Activated T-helper 17 cell treated with anti-CD3 and anti-CD28 coated beads, Interleukin-2, amount 50 U/mL, for 72 hours (primary cell): ENCODE measurements at regions not wholly inside any gene's neighbourhood (a gene's known extent, or its start where the extent isn't known, plus 50 kb on each side); places are given as distances from the start of the nearest gene placed in this dataset.
"Not testable (repeated sequence)": the region's sequence is repeated elsewhere in the genome, so short reads cannot be mapped to it uniquely, and the experiment has no call there.

Source experiments
- ATAC-seq: fragments of 150-1000 bp; cut with Tn5 transposase; replicated peaks from 2 replicates; pipeline ENCODE4 v1.10.0; 2021; ENCODE audit warnings: mild to moderate bottlenecking, moderate library complexity
- H3K27ac Mint-ChIP-seq: one replicate; pipeline ENCODE4 v1.8.0; 2022; ENCODE audit warnings: mixed read lengths
- H3K27me3 Mint-ChIP-seq: one replicate; pipeline ENCODE4 v1.8.0; 2022; ENCODE audit warnings: mixed read lengths
- H3K36me3 Mint-ChIP-seq: one replicate; pipeline ENCODE4 v1.8.0; 2022; ENCODE audit warnings: low read depth, mild to moderate bottlenecking, mixed read lengths
- H3K4me1 Mint-ChIP-seq: one replicate; pipeline ENCODE4 v1.8.0; 2022; ENCODE audit warnings: mixed read lengths
- H3K4me3 Mint-ChIP-seq: one replicate; pipeline ENCODE4 v1.8.0; 2022; ENCODE audit warnings: mild to moderate bottlenecking, mixed read lengths
- H3K9me3 Mint-ChIP-seq: one replicate; pipeline ENCODE4 v1.8.0; 2022; ENCODE audit warnings: mixed read lengths

- Mint-ChIP-seq H3K9me3 (peaks cover 5% of the 10 kb centered on the region), H3K27ac (no peak overlapping the region), H3K4me3 (no peak overlapping the region), H3K4me1 (no peaks in the 10 kb centered on the region), H3K36me3 (no peaks in the 10 kb centered on the region), H3K27me3 (no peaks in the 10 kb centered on the region)
- peak; percentile 52 for ATAC-seq
Observed at GRCh38 chr4:111064342-111064993, 441.6 kb upstream of the PITX2 start.

DNA sequence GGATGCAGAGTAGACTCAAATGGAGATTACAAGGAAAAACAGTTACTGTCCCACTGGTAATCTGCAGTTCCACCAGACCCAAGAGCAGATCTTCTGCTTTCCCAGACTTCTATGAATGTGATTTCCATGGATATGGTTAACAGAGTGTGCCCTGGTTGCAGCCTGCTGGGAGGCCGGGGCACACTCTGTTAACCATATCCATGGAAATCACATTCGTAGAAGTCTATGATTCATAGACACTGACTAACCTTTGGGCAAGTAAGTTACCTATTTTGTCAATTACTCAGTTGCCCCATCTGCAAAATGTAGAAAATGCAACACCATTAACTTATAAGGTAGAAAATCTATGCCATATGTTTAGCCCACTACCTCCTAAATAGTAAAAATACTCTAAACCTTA lies 443.1 kb upstream of the PITX2 start:
- no peak for ATAC-seq
- H3K9me3 Mint-ChIP-seq, result peaks cover 8% of the 10 kb centered on the region
- H3K4me1 Mint-ChIP-seq, result no peaks in the 10 kb centered on the region
- H3K27me3 Mint-ChIP-seq, result no peaks in the 10 kb centered on the region
- H3K36me3 Mint-ChIP-seq, result no peaks in the 10 kb centered on the region
- no peak overlapping the region for H3K27ac Mint-ChIP-seq
- H3K4me3 Mint-ChIP-seq, result no peak overlapping the region

GRCh38 chr4:111066447-111066846 lies 443.6 kb upstream of the PITX2 start:
- Mint-ChIP-seq H3K4me1 (no peaks in the 10 kb centered on the region), H3K9me3 (peaks cover 8% of the 10 kb centered on the region), H3K36me3 (no peaks in the 10 kb centered on the region), H3K27ac (no peak overlapping the region), H3K4me3 (no peak overlapping the region), H3K27me3 (no peaks in the 10 kb centered on the region)
- no peak for ATAC-seq

GRCh38 chr4:111066887-111067286 lies 444.0 kb upstream of the PITX2 start:
- no peak for ATAC-seq
- Mint-ChIP-seq H3K27me3 (no peaks in the 10 kb centered on the region), H3K9me3 (peaks cover 8% of the 10 kb centered on the region), H3K4me1 (no peaks in the 10 kb centered on the region), H3K4me3 (no peak overlapping the region), H3K36me3 (no peaks in the 10 kb centered on the region), H3K27ac (no peak overlapping the region)

DNA sequence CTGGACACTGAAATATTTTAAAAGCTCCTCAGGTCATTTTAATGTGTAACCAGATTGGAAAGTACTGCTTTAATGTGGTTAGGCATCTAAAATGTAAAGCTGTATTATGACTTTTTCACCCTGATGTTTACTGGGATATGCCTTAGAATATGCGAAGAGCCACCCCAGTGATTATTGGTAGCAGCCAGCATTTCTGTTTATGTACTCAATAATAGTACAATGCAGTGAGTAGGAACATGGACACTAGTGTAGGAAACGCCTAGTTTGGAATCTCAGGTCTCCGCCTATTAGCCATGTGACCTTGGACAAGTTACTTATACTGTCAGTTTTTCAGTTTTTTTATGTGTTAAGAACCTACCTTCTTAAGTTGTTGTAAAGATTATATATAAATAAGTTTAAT lies 446.0 kb upstream of the PITX2 start:
- Mint-ChIP-seq H3K9me3 (peaks cover 13% of the 10 kb centered on the region), H3K27me3 (no peaks in the 10 kb centered on the region), H3K36me3 (no peaks in the 10 kb centered on the region), H3K27ac (no peak overlapping the region), H3K4me3 (no peak overlapping the region), H3K4me1 (no peaks in the 10 kb centered on the region)
- ATAC-seq, result no peak

GRCh38 chr4:111070390-111070789 lies 447.5 kb upstream of the PITX2 start:
- Mint-ChIP-seq H3K27ac (no peak overlapping the region), H3K27me3 (no peaks in the 10 kb centered on the region), H3K4me1 (no peaks in the 10 kb centered on the region), H3K36me3 (no peaks in the 10 kb centered on the region), H3K4me3 (no peak overlapping the region), H3K9me3 (peaks cover 16% of the 10 kb centered on the region)
- no peak for ATAC-seq

DNA sequence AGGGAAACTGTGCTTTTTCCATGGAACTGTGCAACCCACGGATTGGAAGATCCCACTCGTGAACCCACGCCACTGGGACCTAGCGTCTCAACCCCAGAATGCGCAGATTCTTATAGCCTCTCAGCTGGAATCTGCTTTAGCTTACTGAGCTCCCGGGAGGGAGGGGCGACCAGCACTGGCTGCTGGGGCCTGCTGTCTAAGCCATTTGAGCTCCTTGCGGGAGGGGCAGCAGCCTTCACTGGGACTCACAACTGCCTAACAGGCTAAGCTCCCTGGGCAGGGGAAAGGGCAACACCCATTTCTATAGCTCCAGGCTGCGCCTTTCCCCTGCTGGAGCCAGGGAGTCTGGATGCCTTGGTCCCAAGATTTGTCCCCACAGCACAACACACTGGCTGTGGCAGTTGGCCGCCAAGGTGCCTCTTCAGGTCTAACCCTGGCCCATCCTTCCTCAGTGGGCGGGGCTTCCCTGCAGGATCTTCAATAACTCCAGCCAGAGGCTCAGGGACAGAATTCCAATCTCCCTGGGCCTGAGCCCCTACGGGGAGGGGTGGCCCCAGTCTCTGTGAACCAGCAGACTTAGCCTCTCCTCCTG lies 451.7 kb upstream of the PITX2 start:
- no peak for ATAC-seq
- H3K36me3 Mint-ChIP-seq, result no peaks in the 10 kb centered on the region
- H3K9me3 Mint-ChIP-seq, result peaks cover 28% of the 10 kb centered on the region
- H3K27me3 Mint-ChIP-seq, result no peaks in the 10 kb centered on the region
- H3K27ac Mint-ChIP-seq, result no peak overlapping the region
- no peak overlapping the region for H3K4me3 Mint-ChIP-seq
- H3K4me1 Mint-ChIP-seq, result no peaks in the 10 kb centered on the region

- not testable (repeated sequence) for H3K36me3 Mint-ChIP-seq, H3K27ac Mint-ChIP-seq, H3K4me1 Mint-ChIP-seq, H3K4me3 Mint-ChIP-seq, H3K27me3 Mint-ChIP-seq, ATAC-seq
- H3K9me3 Mint-ChIP-seq, result peaks cover 28% of the 10 kb centered on the region
Observed at GRCh38 chr4:111076299-111076698, 453.4 kb upstream of the PITX2 start.

DNA sequence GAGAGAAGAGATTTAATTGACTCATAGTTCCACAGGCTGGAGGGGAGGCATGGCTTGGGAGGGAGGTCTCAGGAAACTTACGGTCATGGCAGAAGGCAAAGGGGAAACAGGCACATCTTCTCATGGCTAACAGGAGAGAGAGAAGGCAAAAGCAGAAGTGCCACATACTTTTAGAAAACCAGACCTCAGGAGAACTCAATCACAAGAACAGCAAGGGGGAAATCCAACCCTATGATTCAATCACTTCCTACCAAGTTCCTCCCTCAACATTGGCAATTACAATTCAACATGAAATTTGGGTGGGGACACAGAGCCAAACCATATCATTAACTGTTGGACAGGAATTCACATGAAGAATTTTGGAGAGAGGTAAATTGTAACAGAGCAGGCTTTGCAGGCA lies 485.3 kb upstream of the PITX2 start:
- no peaks in the 10 kb centered on the region for H3K9me3 Mint-ChIP-seq
- H3K27me3 Mint-ChIP-seq, result no peaks in the 10 kb centered on the region
- ATAC-seq, result no peak
- no peak overlapping the region for H3K4me3 Mint-ChIP-seq
- no peak overlapping the region for H3K27ac Mint-ChIP-seq
- no peaks in the 10 kb centered on the region for H3K4me1 Mint-ChIP-seq
- no peaks in the 10 kb centered on the region for H3K36me3 Mint-ChIP-seq

- Mint-ChIP-seq H3K36me3 (no peaks in the 10 kb centered on the region), H3K4me3 (no peak overlapping the region), H3K27me3 (no peaks in the 10 kb centered on the region), H3K4me1 (no peaks in the 10 kb centered on the region), H3K9me3 (no peaks in the 10 kb centered on the region), H3K27ac (no peak overlapping the region)
- no peak for ATAC-seq
Observed at GRCh38 chr4:111113591-111113990, 490.7 kb upstream of the PITX2 start.

GRCh38 chr4:111115881-111116280 lies 493.0 kb upstream of the PITX2 start:
- no peaks in the 10 kb centered on the region for H3K27me3 Mint-ChIP-seq

DNA sequence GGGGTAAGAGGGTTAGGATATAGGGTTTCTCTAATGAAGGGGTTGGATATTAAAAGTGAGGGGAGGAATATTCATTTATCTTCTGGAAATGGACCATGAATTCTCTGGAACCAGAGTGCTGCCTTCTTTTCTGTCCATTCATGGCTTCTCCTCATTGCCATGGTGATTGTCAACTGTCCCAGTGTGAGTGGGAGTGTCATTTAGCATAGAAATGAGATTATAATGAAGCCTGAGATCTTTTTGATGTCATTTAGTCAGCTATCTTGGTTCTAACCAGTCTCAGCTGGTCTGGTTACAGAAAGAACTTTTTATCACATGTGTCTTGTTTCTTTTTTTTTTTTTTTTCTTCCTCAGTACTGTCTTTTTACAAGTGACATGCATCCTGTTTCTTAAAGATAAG lies 497.3 kb upstream of the PITX2 start:
- no peaks in the 10 kb centered on the region for H3K27me3 Mint-ChIP-seq
- H3K4me1 Mint-ChIP-seq, result no peaks in the 10 kb centered on the region
- ATAC-seq, result no peak
- H3K9me3 Mint-ChIP-seq, result peaks cover 7% of the 10 kb centered on the region
- H3K27ac Mint-ChIP-seq, result no peak overlapping the region
- H3K4me3 Mint-ChIP-seq, result no peak overlapping the region
- H3K36me3 Mint-ChIP-seq, result no peaks in the 10 kb centered on the region

More at GRCh38 chr4:111115881-111116280, 493.0 kb upstream of the PITX2 start:
- Mint-ChIP-seq H3K36me3 (no peaks in the 10 kb centered on the region), H3K4me1 (no peaks in the 10 kb centered on the region), H3K27ac (no peak overlapping the region), H3K9me3 (peaks cover 4% of the 10 kb centered on the region), H3K4me3 (no peak overlapping the region)
- ATAC-seq, result no peak

- peaks cover 6% of the 10 kb centered on the region for H3K9me3 Mint-ChIP-seq
- H3K27ac Mint-ChIP-seq, result no peak overlapping the region
- no peaks in the 10 kb centered on the region for H3K27me3 Mint-ChIP-seq
- no peaks in the 10 kb centered on the region for H3K4me1 Mint-ChIP-seq
- no peak for ATAC-seq
- no peaks in the 10 kb centered on the region for H3K36me3 Mint-ChIP-seq
- H3K4me3 Mint-ChIP-seq, result no peak overlapping the region
Observed at GRCh38 chr4:111126340-111126739, 503.5 kb upstream of the PITX2 start.

DNA sequence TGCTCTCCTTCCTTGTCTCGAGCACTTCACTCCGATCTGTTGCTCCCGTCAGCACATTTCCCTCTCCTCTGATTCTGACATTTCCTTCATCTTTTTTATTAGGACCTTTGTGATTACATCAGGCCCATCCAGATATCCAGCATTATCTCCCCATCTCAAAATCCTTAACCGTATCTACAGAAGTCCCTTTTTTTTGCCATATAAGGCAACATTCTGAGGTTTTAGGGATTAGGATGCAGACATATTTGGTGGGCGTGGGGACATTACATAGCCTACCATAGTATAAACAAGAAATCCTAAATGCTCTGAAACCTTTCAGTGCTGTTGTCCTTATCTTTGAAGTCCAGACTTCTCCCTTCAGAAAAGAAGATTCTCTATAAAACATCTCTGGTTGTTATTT lies 505.0 kb upstream of the PITX2 start:
- ATAC-seq, result no peak
- H3K9me3 Mint-ChIP-seq, result peaks cover 6% of the 10 kb centered on the region
- H3K27me3 Mint-ChIP-seq, result no peaks in the 10 kb centered on the region
- H3K27ac Mint-ChIP-seq, result no peak overlapping the region
- H3K4me3 Mint-ChIP-seq, result no peak overlapping the region
- no peaks in the 10 kb centered on the region for H3K4me1 Mint-ChIP-seq
- H3K36me3 Mint-ChIP-seq, result no peaks in the 10 kb centered on the region

DNA sequence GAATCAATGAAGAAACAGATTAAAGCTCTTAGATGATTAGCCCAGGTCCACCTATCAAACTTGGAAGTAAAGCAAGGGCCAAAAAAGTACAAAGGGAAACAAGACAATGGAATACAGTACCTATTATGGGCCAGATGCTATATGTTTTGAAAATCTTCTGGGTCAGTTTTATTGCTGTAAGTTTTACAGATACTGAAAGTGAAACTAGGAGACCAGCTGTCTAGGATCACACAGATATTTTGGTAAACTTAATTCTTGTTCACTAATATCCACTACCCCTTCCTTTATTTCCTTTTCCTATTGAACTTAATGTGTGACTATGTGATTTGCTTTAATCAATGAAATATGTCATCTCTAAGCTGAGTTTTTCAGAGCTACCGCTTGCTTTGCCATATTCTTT lies 505.4 kb upstream of the PITX2 start:
- H3K36me3 Mint-ChIP-seq, result no peaks in the 10 kb centered on the region

GRCh38 chr4:111136438-111136837 lies 513.6 kb upstream of the PITX2 start:
- Mint-ChIP-seq H3K4me3 (no peak overlapping the region), H3K9me3 (peaks cover 3% of the 10 kb centered on the region), H3K36me3 (no peaks in the 10 kb centered on the region), H3K4me1 (no peaks in the 10 kb centered on the region), H3K27me3 (no peaks in the 10 kb centered on the region), H3K27ac (no peak overlapping the region)
- no peak for ATAC-seq

More for the DNA sequence above, 505.4 kb upstream of the PITX2 start:
- no peaks in the 10 kb centered on the region for H3K4me1 Mint-ChIP-seq
- H3K27me3 Mint-ChIP-seq, result no peaks in the 10 kb centered on the region
- H3K27ac Mint-ChIP-seq, result no peak overlapping the region
- ATAC-seq, result no peak
- H3K4me3 Mint-ChIP-seq, result no peak overlapping the region
- peaks cover 6% of the 10 kb centered on the region for H3K9me3 Mint-ChIP-seq
